RWPE1 (cell line): ENCODE measurements at regions not wholly inside any gene's neighbourhood (a gene's known extent, or its start where the extent isn't known, plus 50 kb on each side); places are given as distances from the start of the nearest gene placed in this dataset.

Experiments
- CTCF ChIA-PET: fragments of 350-600 bp; sonication (Branson Sonifier 250); formaldehyde crosslinking; extraction: SDS; loops from one replicate; lab custom pipeline; 2021; lab: Yijun Ruan, JAX
- POLR2A ChIA-PET: fragments of 400-600 bp; formaldehyde crosslinking; extraction: SDS; loops from one replicate; lab custom pipeline; 2020; ENCODE audit warnings: antibody characterized with exemption; ENCODE audit not compliant: low non-redundant PET; lab: Yijun Ruan, JAX
- DNase-seq: peaks from one replicate; pipeline ENCODE4 v3.0.0; 2012; ENCODE audit warnings: low spot score
- H3K27ac ChIP-seq: fragments of 450-650 bp; 2 replicates; pipeline ENCODE4 v1.5.1; 2017
- TF ChIP-seq, protein P1 (sequence below): fragments of 450-650 bp; conservative IDR thresholded peaks from 2 replicates; pipeline ENCODE4 v1.5.1; 2017; ENCODE audit warnings: low read depth, mild to moderate bottlenecking

DNA sequence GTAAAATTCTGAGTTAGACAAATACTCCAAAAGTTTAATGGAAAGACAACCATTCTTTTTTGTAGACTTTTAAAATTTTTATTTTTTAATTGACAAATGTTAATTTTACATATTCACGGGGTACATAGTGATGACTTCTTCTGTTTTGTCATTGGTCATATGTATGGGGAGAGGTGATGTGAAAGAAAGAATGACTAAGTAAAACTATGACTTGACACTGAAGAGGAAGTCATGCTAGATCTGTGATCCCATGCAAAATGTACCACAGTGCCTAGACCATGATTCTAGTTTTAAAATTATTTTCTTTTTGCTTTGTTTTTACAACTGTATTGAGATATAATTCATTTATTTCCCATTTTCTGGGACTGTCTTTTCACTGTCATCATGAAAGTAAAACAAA lies 281.6 kb downstream of the MBNL1 start:
- no peak overlapping the region for H3K27ac ChIP-seq
- TF ChIP-seq, protein P1, sequence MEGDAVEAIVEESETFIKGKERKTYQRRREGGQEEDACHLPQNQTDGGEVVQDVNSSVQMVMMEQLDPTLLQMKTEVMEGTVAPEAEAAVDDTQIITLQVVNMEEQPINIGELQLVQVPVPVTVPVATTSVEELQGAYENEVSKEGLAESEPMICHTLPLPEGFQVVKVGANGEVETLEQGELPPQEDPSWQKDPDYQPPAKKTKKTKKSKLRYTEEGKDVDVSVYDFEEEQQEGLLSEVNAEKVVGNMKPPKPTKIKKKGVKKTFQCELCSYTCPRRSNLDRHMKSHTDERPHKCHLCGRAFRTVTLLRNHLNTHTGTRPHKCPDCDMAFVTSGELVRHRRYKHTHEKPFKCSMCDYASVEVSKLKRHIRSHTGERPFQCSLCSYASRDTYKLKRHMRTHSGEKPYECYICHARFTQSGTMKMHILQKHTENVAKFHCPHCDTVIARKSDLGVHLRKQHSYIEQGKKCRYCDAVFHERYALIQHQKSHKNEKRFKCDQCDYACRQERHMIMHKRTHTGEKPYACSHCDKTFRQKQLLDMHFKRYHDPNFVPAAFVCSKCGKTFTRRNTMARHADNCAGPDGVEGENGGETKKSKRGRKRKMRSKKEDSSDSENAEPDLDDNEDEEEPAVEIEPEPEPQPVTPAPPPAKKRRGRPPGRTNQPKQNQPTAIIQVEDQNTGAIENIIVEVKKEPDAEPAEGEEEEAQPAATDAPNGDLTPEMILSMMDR, result no peak
- POLR2A ChIA-PET, result no interaction called here
- CTCF ChIA-PET, result no interaction called here
- no peak for DNase-seq

DNA sequence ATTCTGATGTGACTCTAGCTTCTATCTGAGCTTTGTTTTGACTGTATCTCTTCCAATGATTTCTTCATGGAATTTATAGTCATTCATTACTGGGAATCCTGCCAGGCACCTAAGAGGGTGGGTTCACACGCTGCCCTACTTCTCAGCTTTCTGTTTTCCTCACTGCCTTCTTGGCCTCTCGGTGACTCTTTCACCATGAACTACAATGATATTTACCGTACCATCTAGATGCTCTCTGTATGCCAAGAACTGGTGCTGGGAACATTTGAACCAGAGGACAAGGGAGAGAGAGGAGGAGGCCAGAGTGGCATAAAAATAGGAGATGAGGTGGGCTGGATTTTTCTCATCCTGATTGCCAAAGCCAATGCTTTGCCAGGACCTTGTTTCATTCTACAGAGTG lies 280.0 kb upstream of the P2RY1 start:
- no peak overlapping the region for H3K27ac ChIP-seq
- ChIA-PET CTCF (no interaction called here), POLR2A (no interaction called here)
- DNase-seq, result no peak
- TF ChIP-seq, protein P1, result no peak

DNA sequence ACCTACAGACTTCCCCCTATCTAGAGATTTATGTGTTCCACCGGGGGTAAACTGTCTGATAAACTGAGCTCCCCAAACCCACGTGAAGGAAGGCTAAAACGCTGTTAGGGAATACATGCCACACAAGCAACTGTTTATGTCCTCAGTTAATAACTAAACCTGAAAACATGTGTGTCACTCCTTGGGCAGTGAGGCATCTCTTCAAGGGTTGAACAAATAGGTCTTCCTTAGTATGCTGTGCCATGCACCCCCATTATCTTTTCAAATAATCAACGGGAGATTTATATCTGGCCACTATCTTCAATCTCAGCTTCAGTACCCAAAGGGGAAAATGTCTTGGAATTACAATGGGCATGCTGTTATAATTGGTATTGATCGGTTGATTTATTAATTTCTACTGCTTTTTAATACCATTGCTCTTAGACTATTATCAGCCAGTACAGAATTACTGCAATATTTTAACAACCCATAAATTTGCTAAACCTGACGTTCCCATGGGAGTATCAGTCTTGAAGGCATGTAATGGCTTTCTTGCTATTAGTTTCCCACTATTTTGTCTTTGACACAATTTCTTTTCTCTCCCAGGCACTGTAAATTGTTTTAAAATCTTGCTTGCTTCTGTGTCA lies 279.2 kb upstream of the P2RY1 start:
- POLR2A ChIA-PET, result no interaction called here
- CTCF ChIA-PET, result no interaction called here
- H3K27ac ChIP-seq, result no peak overlapping the region
- TF ChIP-seq, protein P1, result no peak
- DNase-seq, result no peak

DNA sequence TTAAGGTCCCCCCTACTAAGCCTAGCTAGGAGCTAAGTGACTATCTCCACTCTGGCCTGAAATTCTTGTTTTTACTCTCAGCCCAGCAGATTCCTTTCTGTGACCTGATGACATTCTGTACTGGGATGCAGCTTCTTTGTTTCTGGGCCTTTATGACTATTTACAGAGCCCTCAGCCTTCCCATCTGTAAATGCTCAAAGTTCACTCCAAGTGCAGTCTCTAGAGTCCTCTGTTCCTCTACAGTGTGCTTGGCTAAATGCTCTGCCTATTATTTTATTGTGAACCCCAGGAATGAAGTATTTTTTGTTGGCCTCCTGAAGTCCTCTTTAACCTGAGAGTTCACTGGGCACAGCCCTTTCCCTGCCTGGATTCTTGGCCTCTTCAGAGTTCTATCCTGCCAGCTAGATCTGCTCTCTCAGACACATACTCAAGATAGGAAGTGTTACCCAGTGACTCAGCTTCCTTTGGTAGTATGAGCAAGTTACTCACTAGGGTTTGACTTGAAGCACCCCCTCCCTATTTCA lies 278.1 kb upstream of the P2RY1 start:
- CTCF ChIA-PET, result no interaction called here
- no peak overlapping the region for H3K27ac ChIP-seq

DNA sequence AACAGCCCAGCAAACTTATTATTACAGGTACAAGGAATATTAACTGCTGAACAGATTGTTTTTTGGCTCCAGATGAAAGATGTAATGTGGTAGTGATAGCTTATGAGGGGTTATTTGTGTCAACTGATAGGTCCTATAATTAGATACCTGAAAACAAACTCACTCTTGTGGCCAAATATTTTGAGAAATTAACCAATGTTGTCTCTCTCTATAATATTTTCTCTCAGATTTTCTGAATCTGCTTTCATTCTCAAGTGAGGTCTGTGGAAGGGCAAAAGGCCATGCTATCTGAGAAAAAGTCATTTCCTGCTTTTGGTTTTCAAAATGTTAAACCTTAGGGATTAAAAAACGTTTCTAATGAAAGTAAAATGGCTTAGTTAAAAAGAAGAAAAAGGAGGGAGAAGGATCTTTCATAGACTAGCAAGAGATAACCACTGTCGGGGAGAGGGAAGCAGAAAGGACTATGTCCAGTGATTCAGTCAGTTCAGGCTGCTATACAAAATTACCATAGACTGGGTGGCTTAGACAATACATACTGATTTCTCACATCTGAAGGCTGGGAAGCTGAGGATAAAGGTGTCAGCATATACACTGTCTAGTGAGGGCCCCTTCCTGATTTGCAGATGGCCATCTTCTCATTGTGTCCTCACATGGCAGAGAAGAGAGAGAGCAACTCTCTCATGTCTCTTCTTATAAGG lies 277.5 kb upstream of the P2RY1 start:
- CTCF ChIA-PET, result no interaction called here
- POLR2A ChIA-PET, result no interaction called here
- TF ChIP-seq, protein P1, result no peak
- DNase-seq, result no peak
- no peak overlapping the region for H3K27ac ChIP-seq

More for the DNA sequence above, 278.1 kb upstream of the P2RY1 start:
- POLR2A ChIA-PET, result no interaction called here
- peak; percentile 14 for DNase-seq
- TF ChIP-seq, protein P1, result no peak

DNA sequence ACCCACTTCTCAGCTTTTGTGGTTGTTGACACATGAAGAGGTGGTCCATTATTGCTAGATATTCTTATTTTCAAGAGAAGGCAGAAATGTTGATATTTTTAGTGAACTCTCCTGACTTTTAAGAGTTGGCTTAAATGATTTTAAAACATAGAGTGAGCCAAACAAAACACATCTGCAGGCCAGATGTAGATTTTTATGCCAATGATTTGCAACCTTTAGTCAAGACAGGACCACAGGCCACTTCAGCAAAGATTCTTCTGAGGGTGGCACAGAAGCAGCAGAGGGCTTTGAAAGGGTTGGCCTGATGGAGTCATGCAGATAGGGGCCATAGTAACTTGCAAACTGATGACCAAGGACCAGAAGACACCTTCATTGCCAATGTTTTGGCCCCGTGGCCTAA lies 276.5 kb upstream of the P2RY1 start:
- CTCF ChIA-PET, result no interaction called here
- H3K27ac ChIP-seq, result no peak overlapping the region
- POLR2A ChIA-PET, result no interaction called here
- DNase-seq, result no peak
- TF ChIP-seq, protein P1, result no peak
